ENCODE measurements at regions not wholly inside any gene's neighbourhood (a gene's known extent, or its start where the extent isn't known, plus 50 kb on each side); places are given as distances from the start of the nearest gene placed in this dataset.
"Not testable (repeated sequence)": the region's sequence is repeated elsewhere in the genome, so short reads cannot be mapped to it uniquely, and the experiment has no call there.

DNA sequence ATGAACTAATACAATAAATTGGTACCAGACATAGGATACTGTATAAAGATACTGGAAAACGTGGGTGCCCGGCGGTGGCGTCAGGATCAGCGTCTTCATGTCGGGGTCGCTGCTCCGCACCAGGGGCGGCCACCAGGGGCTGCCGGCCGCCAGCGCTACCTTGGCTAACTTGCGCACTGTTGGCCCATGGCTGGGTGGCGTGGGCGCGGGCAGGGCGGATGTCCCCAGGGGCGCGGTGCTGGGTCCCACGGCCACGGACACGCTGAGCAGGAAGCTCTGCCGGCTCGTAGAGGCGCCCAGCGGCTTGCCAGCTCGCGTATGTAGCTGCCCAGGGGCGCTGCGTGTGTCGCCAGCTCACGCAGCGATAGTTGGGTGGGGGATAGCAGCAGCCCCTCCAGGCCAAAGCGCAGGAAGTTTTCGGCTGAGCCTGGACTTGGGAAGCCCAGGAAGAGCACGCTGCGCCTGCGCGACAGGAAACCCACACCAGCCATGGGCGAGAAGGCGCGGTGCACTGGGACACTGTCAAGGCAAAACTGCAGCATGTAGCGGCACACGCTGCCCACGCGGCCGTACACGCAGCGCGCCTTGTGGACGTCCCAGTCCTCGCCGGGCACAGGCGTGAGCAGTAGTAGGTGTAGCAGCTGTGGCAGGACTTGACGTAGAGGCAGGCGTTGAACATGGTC, 299.9 kb downstream of the CCDC74A start:
- Histone ChIP-seq H3K27ac (ENCODE audit: low read length) (no peak overlapping the region), H3K27me3 (ENCODE audit: control insufficient read depth, insufficient read depth, low read length) (no peaks in the 10 kb centered on the region), H3K4me3 (ENCODE audit: low read length) (no peak overlapping the region), H3K9me3 (ENCODE audit: control insufficient read depth, insufficient read depth, low read length) (no peaks in the 10 kb centered on the region), H3K36me3 (ENCODE audit: control insufficient read depth, insufficient read depth, low read length) (no peaks in the 10 kb centered on the region), H3K4me1 (ENCODE audit: control insufficient read depth, insufficient read depth, low read length) (no peaks in the 10 kb centered on the region)
- no peaks in the 10 kb centered on the region for H3K36me3 Mint-ChIP-seq
- TF ChIP-seq, protein P1, sequence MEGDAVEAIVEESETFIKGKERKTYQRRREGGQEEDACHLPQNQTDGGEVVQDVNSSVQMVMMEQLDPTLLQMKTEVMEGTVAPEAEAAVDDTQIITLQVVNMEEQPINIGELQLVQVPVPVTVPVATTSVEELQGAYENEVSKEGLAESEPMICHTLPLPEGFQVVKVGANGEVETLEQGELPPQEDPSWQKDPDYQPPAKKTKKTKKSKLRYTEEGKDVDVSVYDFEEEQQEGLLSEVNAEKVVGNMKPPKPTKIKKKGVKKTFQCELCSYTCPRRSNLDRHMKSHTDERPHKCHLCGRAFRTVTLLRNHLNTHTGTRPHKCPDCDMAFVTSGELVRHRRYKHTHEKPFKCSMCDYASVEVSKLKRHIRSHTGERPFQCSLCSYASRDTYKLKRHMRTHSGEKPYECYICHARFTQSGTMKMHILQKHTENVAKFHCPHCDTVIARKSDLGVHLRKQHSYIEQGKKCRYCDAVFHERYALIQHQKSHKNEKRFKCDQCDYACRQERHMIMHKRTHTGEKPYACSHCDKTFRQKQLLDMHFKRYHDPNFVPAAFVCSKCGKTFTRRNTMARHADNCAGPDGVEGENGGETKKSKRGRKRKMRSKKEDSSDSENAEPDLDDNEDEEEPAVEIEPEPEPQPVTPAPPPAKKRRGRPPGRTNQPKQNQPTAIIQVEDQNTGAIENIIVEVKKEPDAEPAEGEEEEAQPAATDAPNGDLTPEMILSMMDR (IDR thresholded peaks at IDR 0.05): no peak
- intact Hi-C loops (cut with micrococcal nuclease): no loop called here
- ATAC-seq (no peak), DNase-seq (no peak)
- no peaks in the 10 kb centered on the region for H3K9me3 Mint-ChIP-seq
- 93% methylated on average over 55 of the region's 56 CpGs for WGBS (ENCODE audit: insufficient coverage)
- H3K27ac Mint-ChIP-seq: no peak overlapping the region
- no peak overlapping the region for H3K4me3 Mint-ChIP-seq
- no peaks in the 10 kb centered on the region for H3K4me1 Mint-ChIP-seq
- no peaks in the 10 kb centered on the region for H3K27me3 Mint-ChIP-seq (ENCODE audit: low read depth in 2 of 2)

DNA sequence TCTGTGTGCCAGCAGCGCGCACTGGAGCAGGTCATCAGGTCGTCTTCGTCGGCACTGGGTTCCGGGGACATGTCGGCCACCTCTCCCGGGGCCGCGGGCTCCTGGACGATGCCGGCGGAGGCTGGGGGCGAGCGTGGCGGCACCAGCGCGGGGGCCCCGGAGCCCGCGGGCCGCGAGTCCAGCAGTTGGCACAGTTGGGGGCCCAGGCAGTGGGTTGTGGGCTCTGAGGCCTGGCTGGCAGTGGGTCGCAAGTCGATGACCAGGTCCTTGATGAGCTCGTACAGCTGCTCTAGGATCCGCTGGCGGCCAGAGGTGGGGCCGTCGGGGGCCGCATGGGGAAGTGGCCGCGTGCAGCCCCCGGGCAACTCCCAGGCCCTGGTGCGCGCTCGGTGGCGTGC, 300.5 kb downstream of the CCDC74A start:
- Histone ChIP-seq H3K4me3 (ENCODE audit: low read length) (no peak overlapping the region), H3K4me1 (ENCODE audit: control insufficient read depth, insufficient read depth, low read length) (no peaks in the 10 kb centered on the region), H3K36me3 (ENCODE audit: control insufficient read depth, insufficient read depth, low read length) (no peaks in the 10 kb centered on the region), H3K27me3 (ENCODE audit: control insufficient read depth, insufficient read depth, low read length) (no peaks in the 10 kb centered on the region), H3K27ac (ENCODE audit: low read length) (no peak overlapping the region), H3K9me3 (ENCODE audit: control insufficient read depth, insufficient read depth, low read length) (no peaks in the 10 kb centered on the region)
- 97% methylated on average over 38 of the region's 38 CpGs for WGBS (ENCODE audit: insufficient coverage)
- no peaks in the 10 kb centered on the region for H3K27me3 Mint-ChIP-seq (ENCODE audit: low read depth in 2 of 2)
- intact Hi-C loops (cut with micrococcal nuclease): no loop called here
- no peaks in the 10 kb centered on the region for H3K4me1 Mint-ChIP-seq
- TF ChIP-seq, protein P1 (IDR thresholded peaks at IDR 0.05): no peak
- ATAC-seq (no peak), DNase-seq (no peak)
- no peak overlapping the region for H3K27ac Mint-ChIP-seq
- no peak overlapping the region for H3K4me3 Mint-ChIP-seq
- H3K9me3 Mint-ChIP-seq: no peaks in the 10 kb centered on the region
- H3K36me3 Mint-ChIP-seq: no peaks in the 10 kb centered on the region

DNA sequence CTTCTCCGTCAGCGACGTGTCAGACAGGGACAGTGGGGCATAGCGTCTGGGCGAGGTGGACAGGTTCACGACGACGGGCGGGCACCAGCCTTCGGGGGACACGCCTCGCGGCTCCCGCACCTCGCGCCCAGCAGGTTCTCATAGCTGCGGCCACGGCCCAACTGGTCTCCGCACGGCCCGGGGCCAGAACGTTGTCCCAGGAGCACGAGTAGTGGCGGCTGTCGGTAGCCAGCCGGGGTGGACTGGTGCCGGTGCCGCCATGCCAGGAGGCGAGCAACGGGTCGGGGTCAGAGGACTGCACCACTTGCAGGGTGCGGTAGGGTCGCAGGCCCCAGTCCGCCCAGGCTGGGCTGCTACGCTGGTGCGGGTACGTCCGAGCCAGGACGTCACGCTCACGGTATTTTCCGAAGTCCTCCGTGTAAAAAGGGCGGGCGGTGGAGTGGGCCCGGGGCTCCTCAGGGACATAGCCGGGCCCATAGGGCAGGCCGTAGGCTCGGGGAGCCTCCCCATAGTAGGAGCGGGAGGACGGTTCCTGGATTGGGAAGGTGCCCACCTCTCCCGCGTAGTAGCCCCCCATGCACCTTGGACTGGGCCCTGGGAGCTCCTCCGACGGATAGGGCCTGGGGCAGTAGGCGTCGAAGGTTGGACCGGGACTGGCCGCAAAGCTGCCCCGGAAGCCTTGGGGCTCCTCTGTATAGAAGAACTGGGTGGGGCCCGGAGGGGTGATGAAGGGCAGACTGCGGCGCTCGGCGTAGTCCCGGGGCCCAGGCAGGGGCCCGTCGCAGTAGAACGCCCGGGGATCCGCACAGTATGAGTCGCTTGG, 301.2 kb downstream of the CCDC74A start:
- H3K27ac ChIP-seq (ENCODE audit: low read length); H3K4me1 ChIP-seq (ENCODE audit: control insufficient read depth, insufficient read depth, low read length); H3K36me3 ChIP-seq (ENCODE audit: control insufficient read depth, insufficient read depth, low read length); H3K4me3 Mint-ChIP-seq; H3K4me3 ChIP-seq (ENCODE audit: low read length); H3K27me3 Mint-ChIP-seq (ENCODE audit: low read depth in 2 of 2); DNase-seq; ATAC-seq; H3K9me3 ChIP-seq (ENCODE audit: control insufficient read depth, insufficient read depth, low read length); H3K9me3 Mint-ChIP-seq; H3K4me1 Mint-ChIP-seq; H3K27me3 ChIP-seq (ENCODE audit: control insufficient read depth, insufficient read depth, low read length); intact Hi-C loops (cut with micrococcal nuclease); H3K27ac Mint-ChIP-seq; H3K36me3 Mint-ChIP-seq: not testable (repeated sequence)
- WGBS (ENCODE audit: insufficient coverage): 94% methylated on average over 71 of the region's 72 CpGs

DNA sequence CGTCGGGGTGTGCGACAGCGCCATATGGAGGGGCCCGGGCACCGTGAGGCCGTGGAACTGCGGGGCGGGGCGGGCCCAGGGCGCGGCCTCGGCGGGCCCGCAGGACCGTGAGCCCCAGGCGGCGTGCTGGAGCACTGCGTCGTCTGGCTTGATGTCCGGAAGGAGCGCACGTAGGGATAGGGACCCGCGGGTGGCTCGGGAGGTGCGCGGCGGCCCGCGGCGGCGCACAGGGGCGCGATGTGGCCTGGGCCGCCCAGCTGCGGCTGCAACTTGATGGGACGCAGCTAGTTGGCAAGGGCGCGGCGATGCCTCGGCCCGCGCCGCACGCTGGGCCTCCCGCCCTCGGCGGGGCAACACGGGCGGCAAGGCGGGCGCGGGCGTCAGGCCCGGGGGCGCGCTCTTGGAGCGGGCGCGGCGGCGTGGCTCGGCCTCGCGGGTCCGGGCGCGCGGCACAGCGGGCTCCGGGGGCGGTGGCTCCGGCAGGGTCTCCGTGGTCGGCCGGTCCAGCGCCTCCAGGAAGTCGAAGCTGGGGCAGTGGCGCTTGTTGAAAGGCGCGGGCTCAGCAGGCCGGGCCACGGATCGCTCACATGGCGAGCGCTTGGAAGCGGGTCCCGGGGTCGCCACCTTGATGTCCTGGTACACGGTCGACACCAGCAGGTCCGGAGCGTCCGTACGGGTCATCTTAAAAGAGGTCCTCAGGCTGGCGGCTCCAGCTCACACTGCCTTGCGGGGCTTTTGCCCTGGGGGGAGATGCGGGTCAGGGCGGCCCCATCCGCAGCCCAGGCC, 302.0 kb downstream of the CCDC74A start:
- DNase-seq; H3K36me3 ChIP-seq (ENCODE audit: control insufficient read depth, insufficient read depth, low read length); H3K4me3 ChIP-seq (ENCODE audit: low read length); H3K36me3 Mint-ChIP-seq; H3K4me3 Mint-ChIP-seq; H3K27ac Mint-ChIP-seq; H3K4me1 ChIP-seq (ENCODE audit: control insufficient read depth, insufficient read depth, low read length); H3K27ac ChIP-seq (ENCODE audit: low read length); H3K9me3 ChIP-seq (ENCODE audit: control insufficient read depth, insufficient read depth, low read length); ATAC-seq; H3K27me3 Mint-ChIP-seq (ENCODE audit: low read depth in 2 of 2); H3K27me3 ChIP-seq (ENCODE audit: control insufficient read depth, insufficient read depth, low read length); intact Hi-C loops (cut with micrococcal nuclease); H3K9me3 Mint-ChIP-seq; H3K4me1 Mint-ChIP-seq: not testable (repeated sequence)
- WGBS (ENCODE audit: insufficient coverage): 44% methylated on average over 101 of the region's 101 CpGs

DNA sequence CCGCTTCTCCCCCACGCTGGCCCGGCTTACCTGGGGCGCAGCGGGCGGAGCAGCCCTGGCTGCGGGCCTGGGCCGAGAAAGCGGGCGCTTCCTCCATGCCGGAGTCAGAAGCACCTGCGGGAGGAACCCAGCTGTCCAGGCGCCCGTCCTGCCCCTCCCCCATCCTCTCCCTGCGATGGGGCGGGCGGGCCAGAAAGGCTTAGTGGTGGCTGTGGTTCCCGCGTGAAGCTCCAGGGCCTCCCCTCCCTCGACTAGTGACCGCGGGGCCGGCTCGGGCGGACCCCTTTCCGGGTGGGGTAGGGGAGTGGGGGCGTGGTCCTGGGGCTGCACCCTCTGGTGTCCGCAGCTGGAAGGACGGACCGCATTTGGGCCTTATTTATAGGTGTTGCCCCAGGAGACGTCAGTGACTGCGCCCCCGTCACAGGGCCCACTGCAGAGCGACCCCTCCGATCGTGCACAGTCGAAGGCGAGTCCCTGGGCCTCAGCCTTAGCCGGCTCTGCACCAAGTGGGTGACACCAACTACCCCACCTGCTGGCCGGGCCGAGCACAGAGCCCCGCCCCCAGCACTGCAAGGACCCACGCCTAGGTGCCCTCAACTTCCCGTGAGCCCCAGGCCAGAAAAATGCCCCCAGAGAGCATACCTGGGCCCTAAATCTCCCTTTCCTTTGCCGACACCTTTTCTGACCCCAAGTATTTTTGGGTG, 302.7 kb downstream of the CCDC74A start:
- H3K4me1 Mint-ChIP-seq; H3K27ac Mint-ChIP-seq; H3K4me3 Mint-ChIP-seq; H3K27me3 ChIP-seq (ENCODE audit: control insufficient read depth, insufficient read depth, low read length); H3K27me3 Mint-ChIP-seq (ENCODE audit: low read depth in 2 of 2); H3K27ac ChIP-seq (ENCODE audit: low read length); intact Hi-C loops (cut with micrococcal nuclease); H3K4me1 ChIP-seq (ENCODE audit: control insufficient read depth, insufficient read depth, low read length); H3K9me3 ChIP-seq (ENCODE audit: control insufficient read depth, insufficient read depth, low read length); H3K4me3 ChIP-seq (ENCODE audit: low read length); H3K36me3 Mint-ChIP-seq; DNase-seq; H3K9me3 Mint-ChIP-seq; H3K36me3 ChIP-seq (ENCODE audit: control insufficient read depth, insufficient read depth, low read length): not testable (repeated sequence)
- 70% methylated on average over 33 of the region's 45 CpGs for WGBS (ENCODE audit: insufficient coverage)
- peak in 2 of 3 donors; percentile 34 for ATAC-seq

DNA sequence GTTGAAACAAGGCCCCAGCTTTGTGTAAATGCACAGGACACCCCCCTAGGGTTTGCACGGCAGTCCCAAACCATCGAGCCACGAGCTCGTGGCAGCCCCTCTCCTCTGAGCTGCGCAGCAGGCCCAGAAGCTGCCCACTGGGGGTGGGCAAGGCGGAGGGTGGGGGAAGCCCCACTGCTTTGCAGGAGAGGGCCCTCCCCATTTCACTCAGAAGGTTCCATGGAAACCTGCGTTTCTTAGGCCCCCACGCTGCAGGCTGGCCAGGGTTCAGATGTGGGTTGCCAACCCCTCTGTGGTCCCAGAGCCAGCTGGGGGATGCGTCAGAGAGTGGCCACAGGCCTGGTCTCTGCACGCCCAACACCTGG, 303.2 kb downstream of the CCDC74A start:
- H3K4me1 ChIP-seq (ENCODE audit: control insufficient read depth, insufficient read depth, low read length); ATAC-seq; H3K27me3 Mint-ChIP-seq (ENCODE audit: low read depth in 2 of 2); H3K27ac ChIP-seq (ENCODE audit: low read length); H3K27me3 ChIP-seq (ENCODE audit: control insufficient read depth, insufficient read depth, low read length); H3K9me3 Mint-ChIP-seq; H3K4me3 Mint-ChIP-seq; H3K4me1 Mint-ChIP-seq; H3K36me3 ChIP-seq (ENCODE audit: control insufficient read depth, insufficient read depth, low read length); H3K36me3 Mint-ChIP-seq; H3K4me3 ChIP-seq (ENCODE audit: low read length); H3K9me3 ChIP-seq (ENCODE audit: control insufficient read depth, insufficient read depth, low read length); DNase-seq; H3K27ac Mint-ChIP-seq; intact Hi-C loops (cut with micrococcal nuclease): not testable (repeated sequence)
- WGBS (ENCODE audit: insufficient coverage): 90% methylated on average over 7 of the region's 10 CpGs
